Fibroblast of peridontal ligament (primary cell): ENCODE measurements at regions not wholly inside any gene's neighbourhood (a gene's known extent, or its start where the extent isn't known, plus 50 kb on each side); places are given as distances from the start of the nearest gene placed in this dataset.

Source experiments
- DNase-seq: peaks from one replicate; pipeline ENCODE4 v3.0.0-alpha.2; 2010; ENCODE audit errors: extremely low read depth

DNA sequence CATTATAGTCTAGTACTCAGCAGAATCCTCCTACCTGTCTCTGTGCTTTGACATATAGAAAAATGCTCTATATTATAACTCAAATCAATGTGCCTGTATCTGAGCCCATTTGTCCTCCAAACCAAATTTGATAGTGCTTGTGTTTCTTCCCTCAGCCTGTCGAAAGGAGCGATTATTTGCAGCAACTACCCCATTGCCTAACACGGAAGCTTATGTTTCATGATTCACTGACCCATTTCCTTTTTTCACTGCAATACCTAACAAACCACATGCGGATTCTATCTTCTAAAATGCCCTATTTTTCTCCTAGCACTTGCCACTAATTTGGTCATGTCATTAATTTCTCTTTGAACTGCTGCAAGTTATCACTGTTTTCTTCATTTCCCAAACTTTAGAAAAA is 1220.6 kb upstream of the CADM2 start:
- DNase-seq: no peak

DNA sequence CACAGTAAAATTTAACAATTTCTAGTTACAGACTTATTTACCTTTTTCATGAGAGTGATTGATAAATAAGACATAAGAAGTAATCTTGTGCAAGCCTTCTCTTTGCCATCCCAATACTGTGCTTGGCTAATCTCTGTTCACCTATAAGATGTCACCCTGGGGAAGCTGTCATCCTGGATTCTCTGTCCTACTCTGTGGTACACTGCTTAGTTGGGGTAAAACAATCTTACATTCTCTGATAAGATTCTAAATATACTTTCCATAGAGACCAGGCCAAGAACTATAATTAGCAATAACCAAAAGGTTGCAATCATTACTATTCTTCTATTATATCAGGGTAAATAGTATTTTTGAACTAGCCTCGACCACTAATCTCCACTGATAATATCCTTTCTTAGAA is 1218.3 kb upstream of the CADM2 start:
- no peak for DNase-seq

DNA sequence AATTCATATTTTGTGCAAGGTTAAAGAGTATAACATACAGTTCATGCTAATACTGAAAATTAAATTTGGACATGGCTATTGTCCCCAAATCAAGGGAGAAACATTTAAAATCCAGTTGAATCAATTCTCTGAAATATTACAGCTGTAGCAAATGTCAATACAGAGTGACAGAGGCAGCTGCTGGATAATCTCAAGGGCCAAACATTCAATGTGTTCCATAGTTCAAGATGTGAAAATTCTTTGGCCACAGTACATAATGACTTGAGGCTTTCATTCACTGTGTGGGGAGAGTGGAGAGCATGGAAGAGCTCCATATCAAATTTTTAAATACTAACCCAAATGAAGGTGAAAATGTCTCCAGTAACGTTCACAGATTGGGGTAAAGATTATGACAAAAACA is 1192.8 kb upstream of the CADM2 start:
- DNase-seq: no peak

DNA sequence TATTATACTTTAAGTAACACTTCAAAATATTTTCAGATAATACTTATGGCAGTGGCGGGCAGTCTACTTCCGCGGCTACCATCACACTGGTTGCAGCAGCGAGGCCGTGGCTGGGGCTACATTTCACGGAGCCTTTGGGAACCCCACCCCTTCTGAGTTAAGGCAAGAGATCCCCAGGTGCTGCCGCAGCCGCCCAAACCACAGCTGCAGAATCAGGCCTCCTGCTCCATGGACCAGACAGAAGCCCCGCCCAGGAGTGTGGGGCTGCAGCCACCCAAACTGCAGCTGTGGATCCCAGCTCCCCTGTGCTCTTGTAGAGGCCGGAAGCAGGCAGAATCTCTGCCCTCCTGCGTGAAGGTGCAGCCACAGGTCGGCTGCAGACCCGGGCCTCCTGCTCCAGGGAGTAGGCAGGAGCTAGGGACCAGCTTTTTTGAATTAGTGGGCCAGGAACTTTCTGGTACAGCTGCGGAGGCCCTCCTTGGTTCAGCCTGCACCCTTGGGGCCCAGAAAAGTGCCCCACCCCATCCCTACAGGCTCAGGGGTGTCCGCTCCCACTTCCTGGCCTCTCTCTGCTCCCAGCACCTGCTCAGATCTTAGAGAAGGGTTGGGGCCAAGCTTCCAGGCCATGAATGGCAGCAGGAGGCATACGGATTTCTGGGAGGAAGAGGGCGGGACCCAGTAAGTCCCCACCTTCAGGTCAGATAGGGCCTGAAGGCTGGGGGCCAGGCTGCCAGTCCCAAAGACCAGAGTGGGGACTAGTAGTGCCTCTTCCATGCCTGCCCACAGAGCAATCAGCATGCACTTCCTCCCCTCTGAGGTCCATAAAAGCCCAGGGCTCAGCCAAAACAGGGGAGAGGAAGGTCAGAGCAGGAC is 1188.8 kb upstream of the CADM2 start:
- no peak for DNase-seq

DNA sequence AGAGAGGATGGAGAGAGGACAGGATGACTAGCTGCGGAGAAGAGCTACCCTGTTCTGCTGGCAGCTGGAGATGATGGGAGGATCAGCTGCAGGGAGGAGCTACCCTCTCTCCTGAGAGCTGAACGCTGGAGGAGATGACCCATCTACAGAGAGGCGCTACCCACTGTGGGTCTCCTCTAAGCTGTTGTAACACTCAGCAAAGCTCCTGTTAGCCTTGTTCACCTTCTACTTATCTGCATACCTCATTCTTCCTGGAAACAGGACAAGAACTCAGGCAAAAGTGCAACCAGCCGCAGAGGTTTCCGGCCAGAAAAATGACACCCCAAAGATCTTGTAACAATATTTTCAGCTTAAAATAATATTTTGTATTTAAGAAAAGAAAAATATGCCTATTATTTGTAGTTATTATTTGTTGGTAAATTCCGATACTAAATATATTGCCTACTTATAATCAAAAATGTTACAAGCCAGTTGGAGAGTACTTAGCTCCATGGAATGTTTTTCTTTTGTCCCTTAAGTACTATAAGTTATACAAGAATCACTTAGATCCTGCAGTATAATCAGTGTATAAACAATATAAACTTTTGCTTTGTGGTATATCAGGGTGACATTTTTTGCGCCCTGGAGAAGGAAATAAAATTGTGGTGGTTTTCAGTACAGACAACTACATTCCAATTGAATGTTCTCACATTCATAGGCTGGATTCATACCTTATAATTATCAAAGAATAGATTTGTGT is 1188.0 kb upstream of the CADM2 start:
- DNase-seq: no peak

DNA sequence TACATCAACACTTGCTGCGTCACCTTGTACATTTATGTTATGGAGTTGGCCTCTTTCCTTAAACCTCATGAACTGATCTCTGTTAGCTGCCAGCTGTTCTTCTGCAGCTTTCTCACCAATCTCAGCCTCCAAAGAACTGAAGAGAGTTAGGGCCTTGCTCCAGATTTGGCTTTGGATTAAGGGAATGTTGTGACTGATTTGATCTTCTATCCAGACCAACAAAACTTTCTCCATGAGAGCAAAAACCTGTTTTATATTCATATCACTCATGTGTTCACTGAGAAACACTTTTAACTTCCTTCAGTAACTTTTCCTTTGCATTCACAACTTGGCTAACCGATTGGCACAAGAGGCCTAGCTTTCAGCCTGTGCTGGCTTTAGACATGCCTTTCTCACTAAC is 1156.0 kb upstream of the CADM2 start:
- no peak for DNase-seq

DNA sequence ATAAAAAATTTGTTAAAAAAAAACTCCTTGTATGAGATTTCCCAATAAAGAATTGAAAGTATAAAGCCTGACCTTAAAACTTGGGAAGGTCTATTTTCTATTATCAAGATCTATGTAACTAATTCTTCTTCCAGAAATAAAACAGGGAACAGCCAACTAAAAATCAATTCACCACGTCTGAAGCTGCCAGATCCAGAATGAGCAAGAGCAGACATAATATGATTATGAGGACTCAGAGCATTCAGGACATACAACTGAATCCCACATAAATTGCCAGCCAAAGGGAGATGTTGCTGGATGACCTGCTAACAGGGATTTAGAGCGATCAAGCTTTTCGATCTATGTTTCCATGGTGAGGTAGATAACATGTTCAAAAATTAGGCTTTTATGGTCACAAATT is 1151.3 kb upstream of the CADM2 start:
- no peak for DNase-seq

DNA sequence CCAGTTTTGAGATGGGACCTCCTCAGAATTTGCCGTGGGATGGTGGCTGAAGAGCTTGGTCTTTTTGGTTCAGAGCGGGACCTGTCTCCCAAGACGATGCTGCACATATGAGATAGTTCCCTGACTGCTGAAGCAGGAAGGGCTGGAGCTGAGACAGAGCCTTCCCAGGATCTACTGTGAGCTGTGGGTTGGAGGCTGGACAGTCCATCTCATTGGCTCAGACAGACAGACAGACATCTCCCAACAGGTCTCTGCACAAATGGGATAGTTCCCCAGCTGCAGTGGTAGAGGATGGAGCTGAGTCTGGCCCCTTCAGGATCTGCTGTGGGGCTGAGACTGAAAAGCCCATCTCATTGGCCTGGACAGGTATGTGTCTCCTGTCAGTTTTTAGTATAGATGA is 1145.6 kb upstream of the CADM2 start:
- DNase-seq: no peak

DNA sequence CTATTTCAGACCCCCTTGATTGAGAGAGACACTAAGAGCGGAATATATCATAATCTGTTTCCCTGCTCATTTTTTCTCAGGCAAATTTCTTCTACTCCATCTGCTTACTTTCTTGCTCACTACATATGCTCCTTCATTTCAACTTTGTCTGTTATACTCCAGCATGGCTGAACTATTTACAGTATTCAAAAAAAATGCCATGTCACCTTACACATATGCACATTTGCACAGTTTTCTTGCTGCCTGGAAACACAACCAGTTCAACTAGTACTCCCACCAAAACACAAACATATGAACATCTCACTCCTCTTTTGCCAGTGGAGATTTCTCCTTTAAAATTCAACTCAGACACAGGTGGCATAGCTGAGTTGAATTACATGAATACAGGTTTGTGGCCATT is 1142.1 kb upstream of the CADM2 start:
- no peak for DNase-seq

DNA sequence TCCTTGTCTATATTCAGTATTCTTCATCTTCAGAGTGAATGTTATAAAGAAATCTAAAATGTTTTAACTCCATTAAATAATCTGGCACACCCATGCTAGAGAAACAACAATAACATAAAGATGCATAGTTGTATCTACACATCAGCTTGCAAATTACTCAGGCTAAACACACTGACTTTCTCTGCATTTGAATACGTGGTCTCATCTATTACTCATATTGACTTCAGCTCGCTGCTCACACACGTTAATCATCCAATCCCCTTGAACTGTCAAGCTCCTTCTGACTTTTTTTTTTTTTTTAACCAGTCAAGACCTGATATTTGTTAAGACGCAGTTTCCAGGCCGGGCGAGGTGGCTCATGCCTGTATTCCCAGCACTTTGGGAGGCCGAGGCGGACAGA is 1137.3 kb upstream of the CADM2 start:
- DNase-seq: no peak

DNA sequence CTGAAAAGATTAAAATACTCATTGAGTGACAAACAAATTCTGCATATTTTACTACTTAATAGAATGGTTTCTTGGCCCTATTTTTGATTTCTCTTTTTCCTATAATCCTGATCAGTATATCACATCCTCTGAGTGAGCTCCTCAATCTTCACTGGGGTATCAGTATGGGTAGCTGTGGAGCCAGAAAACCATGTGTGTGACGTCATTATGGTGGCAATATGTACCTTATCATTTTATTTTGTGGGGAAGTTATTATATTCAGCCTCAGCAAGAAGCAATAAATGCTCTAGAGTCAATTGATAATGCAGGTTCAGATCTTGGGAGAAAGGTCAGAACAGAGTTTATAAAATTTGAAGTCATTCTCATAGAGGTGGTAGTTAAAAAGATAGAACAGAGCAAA is 1135.7 kb upstream of the CADM2 start:
- no peak for DNase-seq

DNA sequence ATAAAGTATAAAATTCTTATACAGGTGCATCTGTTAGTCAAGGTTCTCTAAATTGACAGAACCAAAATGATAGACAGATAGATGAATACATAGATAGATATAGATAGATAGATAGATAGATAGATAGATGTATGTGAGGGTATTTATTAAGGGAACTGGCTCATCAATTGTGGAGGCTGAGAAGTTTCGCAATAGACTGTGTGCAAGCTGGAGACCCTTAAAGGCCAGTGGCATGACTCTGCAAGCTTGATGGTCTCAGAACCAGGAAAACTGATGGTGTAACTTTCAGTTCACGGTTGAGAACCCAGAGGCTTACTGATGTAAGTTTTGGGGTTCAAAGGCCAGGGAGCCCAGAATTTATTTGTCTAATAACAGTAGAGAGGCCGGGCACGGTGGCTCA is 1123.7 kb upstream of the CADM2 start:
- no peak for DNase-seq

DNA sequence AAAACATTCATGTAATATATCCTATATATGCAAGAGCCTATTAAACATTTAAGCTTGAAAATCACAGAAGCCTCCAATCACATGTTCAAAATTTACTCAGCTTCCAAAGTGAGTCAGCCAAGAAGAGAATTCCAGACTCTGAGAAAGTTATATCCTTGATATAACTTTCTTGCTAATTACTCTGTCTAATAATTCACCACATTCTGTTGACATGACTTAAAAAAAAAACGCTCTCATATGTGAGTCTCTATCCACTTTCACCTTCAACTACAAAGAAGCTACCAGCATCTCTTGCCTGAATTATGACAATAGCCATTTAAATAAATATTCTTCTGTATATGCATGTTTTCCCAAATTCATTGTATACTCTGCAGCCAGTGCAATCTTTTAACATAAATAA is 1116.3 kb upstream of the CADM2 start:
- no peak for DNase-seq

DNA sequence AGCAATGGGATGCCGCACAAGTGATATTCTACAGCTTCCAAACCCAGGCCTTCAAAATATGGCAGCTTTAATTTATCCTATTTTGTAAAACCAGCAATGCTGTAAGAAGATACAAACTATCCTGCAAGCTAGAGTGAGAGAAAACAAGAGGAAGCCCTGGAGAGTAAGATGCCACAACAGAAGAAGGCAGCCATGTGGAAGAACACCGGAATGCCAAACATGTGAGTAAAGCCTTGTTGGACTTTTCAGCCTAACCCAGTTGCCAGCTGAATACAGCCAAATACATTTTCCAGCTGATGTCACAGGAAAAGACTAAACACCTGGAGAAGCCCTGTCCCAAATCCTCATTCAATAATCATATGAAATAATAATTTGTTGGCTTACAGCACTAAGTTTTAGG is 1115.1 kb upstream of the CADM2 start:
- DNase-seq: no peak

DNA sequence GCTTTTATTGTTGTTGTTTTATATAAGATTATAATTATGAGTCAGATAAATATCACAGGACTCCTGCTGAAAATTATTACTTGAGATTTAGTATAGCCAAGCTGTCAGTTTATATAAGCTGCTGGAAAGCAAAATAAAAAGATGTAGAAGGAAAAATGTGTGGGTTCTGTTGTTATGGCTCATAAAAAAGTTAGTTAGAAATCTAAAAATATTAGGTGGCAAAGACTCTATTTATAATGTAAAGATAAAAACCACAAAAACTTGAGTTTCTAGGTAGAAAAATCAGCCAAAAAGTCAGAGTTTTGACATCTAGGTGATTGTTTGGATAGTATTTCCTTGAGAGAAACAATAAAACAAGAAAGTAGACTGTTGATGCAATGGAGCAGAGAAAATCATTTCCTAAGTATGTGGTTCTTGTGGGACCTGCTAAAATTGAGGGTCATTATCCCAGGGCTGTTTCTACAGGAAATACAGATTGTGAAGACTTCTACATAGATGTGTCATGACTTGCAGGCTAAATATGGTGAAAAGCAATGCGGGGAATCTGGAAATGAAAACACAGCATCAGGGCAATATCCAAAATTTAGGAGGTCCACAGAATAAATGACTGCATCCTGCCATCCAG is 1109.6 kb upstream of the CADM2 start:
- DNase-seq: no peak

DNA sequence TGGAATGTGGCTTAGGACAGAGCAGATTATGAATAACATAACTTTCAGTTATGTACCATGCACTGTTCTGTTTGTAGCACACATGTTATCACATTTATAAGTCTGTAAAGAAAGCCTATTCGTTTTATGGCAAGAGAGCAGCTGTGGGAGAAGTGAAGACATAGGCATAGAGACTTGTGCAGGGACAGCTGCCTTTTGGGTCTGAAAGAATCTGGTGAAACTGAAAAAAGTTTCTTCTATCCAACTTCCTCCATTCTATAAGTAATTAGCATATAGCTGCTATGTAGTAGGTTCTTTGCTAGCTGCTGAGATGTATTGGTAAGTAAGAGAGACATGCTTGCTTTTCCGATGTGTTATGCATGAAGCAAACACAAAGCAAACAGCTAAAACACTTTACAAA is 1095.4 kb upstream of the CADM2 start:
- no peak for DNase-seq

DNA sequence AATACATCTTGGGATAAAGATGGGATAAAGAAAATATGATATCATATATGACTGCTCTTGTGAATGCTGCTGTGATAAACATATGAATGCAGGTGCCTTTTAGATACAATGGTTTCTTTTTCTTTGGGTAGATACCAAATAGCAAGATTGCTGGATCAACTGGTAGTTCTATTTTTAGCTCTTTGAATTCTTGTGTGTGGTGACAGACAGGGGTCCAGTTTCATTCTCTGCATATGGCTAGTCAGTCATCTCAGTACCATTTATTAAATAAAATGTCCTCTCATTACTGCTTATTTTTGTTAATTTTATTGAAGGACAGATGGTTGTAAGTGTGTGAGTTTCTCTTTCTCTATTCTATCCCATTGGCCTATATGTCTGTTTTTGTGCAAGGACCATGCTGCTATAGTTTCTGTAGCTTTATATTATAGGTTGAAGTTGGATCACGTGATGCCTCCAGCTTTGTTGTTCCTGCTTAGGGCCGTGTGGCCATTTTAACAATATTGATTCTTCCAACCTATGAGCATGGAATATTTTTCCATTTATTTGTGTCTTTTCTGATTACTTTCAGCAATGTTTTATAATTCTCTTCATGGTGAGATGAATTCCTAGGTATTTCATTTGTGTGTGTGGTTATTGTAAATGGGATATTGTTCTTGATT is 1089.8 kb upstream of the CADM2 start:
- DNase-seq: no peak

DNA sequence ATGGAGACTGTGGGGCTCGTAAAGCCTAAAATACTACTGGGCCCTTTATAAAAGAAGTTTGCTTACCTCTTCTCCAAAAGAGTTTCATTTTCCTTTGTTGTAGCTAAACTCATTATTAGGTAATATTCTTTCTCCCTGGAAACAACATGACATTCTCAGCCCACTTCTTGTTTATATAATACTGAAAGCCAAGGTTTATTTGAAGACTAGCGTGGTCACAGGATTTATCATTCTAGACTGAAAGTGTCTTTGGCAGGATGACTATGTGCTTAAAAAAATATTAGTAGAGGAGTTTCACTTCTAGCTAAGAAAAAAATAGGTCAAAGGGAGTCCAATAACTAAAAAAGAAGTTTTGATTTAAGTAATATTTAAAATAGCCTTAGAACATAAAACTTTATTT is 1085.2 kb upstream of the CADM2 start:
- DNase-seq: no peak

DNA sequence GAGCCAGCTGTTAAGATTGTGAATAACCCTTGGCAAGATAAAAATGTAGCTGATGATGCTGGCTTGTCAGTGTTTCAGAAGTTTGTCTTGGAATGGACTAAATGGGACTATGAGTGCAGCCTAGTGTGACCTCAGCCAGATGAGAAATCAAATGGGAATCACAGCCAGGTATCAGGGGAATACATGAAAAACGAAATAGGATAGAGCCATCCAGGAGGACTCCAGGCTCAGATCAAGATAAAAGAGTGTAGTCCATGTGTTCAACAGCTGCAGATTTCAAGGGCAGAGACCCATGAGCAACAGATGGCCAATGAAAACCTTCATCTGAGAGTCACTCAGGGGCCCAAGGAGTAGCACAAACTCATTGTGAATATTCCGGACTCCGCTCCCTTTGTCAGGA is 1080.9 kb upstream of the CADM2 start:
- no peak for DNase-seq

DNA sequence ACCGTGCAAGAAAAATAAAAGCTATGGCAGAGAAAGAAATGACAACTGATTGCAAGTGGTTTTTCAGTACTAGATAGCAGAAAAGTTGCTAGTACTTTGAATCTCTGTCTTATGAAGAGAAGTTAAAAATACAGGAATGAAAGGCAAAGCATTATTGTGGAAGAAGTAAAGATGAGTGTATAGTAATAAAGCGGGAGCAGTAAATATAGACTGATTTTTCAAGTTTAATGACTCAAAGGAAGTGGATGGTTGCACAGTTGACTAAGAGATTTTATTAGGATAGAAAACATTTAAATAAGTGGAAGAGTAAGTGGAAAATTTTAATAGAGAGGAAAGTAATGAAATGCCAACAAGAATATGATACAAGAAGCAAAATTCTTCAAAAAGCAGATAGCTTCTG is 1076.1 kb upstream of the CADM2 start:
- no peak for DNase-seq

DNA sequence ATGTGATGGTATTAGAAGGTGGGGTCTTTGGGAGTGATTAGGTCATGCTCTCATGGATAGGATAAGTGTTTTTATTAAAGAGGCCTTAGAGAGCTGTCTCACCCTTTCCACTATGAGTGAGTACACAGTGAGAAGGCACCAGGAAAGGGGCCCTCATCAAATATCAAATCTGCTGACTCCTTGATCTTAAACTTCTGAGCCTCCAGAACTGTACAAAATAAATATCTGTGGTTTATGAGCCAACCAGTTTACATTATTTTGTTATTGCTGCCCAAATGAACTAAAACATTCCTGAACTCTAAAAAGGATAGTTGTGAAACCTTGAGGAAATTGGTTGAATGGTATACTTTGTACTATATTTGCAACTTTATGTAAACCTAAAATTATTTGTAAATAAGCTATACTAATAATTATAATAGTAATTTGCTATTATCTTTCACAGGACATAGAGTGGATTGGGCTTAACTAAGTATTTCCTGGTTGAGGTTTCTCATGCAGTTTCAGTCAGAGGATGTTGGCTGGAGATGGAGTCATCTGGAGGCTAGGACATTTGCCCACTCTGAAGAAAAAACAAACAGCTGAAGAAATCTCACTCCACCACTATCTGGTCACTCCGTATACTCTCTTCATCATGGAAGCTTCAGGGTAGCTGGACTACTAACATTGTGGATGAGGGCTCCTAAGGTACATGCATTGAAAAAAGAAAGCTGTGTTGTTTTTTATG is 1068.6 kb upstream of the CADM2 start:
- no peak for DNase-seq

DNA sequence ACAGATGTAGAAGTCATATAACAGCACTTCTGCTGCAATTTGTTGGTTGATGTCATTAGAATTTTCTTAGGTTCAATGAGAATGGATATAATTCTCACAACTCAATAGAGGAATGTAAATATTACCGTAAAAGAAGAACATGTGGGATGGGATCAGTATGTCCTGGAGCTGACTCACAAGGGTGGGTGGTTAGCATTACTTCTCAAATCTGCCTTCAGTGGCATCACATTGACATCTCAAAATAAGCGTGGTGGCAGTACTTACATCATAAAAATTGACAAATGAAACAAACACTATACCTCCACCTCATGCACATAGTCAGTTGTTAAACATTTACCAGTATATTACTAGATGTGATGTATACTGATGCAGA is 1068.0 kb upstream of the CADM2 start:
- no peak for DNase-seq
